Activated T-cell treated with anti-CD3 and anti-CD28 coated beads, Interleukin-2, amount 50 U/mL, for 1 hour (primary cell): ENCODE measurements at regions not wholly inside any gene's neighbourhood (a gene's known extent, or its start where the extent isn't known, plus 50 kb on each side); places are given as distances from the start of the nearest gene placed in this dataset.

Experiments
- DNase-seq: peaks from one replicate; pipeline ENCODE4 v3.0.0-alpha.2; 2020

- DNase-seq = no peak
Observed at GRCh38 chr1:55632058-55632457, 416.9 kb upstream of the USP24 start.

DNA sequence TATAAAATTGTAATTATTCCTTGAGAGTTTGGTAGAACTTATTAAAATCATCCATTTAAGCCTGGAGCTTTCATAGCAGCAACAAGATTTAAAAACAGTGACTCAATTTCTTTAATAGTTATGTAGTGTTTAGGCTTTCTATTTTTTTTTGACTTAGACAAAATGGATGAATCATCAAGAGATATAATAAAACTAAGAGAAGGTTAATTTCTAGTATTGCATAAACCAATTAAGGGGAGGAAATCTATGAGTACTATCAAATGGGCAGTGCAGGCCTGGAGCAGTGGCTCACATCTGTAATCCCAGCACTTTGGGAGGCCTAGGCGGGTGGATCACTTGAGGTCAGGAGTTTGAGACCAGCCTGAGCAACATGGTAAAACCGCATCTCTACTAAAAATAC is 416.3 kb upstream of the USP24 start:
- DNase-seq = no peak

- DNase-seq = no peak
Observed at GRCh38 chr1:55626326-55626725, 411.2 kb upstream of the USP24 start.

DNA sequence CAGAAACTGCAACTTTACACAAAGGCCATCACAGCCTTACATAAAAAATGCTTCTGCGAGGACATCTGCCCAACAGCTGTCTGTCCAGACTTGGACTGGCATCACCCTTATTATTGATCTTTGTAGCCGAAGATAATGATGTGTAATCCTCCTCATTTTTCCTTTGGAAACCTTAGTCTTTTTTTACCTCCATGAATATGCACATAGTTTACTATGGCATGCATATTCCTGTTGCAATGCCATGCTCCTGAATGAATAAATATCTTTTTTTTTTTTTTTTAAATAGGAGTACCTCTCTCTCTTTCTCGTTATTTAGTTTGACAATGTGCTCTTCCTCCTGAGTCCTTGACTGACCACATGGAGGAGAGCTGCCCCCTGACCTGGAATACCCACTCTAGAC is 409.6 kb upstream of the USP24 start:
- no peak for DNase-seq

DNA sequence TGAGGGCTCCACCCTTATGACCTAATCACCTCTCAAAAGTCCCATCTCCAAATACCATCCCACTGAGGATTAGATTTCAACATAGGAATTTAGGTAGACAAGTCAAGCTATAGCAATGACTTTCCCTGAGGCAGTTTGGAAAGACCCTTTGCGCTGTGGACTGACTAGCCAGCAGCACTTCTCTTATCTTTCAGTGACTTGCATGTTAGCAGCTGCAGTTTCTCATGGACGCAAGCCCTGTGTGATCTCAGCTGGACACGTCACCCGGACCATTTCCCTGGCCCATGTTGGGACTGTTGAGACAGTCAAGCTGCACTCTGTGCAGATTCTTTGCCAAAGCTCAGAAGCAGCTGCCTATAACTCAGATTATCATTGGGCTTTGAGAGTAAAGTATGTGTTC is 408.1 kb upstream of the USP24 start:
- DNase-seq = no peak

DNA sequence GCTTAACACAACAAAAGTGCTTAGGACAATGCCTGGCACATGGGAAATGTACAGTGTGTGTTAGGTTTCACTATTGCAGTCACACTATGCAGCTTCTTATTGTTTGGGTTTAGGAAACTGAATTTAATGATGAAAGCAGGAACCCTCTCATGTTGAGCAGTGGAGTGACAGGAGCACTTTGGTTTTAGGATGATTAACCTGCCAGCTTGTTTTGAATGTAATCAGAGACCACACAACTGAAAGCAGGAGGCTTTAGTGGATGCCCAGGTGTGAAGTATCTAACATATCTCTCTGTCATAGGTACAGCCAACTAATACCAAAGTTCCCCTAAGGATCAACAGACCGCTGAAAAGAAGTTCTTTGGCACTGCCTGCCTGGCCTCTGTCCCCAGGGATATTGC is 406.9 kb upstream of the USP24 start:
- no peak for DNase-seq

GRCh38 chr1:55618199-55618598 is 403.0 kb upstream of the USP24 start:
- no peak for DNase-seq

DNA sequence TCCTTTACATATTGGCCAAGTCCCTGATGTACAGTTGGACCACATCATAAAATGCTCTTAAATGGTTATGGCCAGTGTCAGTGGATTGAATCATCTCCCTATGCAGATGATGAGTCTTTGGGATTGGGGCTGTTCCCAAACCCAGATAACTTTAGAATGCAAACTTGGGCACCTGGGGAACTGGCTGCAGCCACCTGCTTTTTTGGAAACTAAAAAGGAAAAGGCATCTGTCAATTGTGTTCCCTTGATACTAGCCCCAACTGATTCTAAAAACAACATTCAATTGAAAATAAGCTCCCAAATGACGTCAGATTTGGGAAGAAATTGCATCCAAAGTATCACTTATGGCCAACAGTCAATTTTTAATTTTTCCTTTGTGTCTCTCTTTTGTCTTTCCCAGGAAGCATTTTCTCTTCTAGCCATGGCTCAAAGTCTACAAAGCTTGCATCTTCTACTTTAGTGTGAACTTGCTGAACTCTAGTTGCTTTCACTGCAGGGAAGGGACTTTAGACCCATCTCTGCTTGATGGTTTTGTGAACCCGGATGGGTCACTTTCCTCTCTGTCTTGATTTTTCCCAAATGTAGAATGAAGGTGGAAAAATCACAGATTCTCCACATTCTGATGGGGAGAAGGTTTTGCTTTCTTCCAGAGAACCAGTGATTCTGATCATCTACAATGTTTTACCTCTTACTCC is 402.3 kb upstream of the USP24 start:
- DNase-seq = no peak

GRCh38 chr1:55612988-55613387 is 397.8 kb upstream of the USP24 start:
- DNase-seq = no peak

DNA sequence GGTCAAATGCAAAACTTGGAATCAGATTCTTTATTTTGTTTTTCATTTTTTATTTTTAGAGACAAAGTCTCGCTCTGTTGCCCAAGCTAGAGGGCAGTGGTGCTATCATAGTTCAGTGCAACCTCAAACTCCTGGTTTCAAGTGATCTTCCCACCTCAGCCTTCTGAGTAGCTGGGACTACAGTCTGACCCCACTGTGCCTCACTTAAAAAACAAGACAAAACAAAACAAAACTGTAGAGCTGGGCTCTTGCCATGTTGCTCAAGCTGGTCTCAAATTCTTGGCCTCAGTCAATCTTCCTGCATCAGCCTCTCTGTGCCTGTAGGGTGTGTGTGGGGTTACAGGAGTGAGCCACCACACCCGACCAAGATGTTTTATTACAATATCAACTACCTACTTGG is 396.0 kb upstream of the USP24 start:
- DNase-seq = no peak

GRCh38 chr1:55610203-55610602 is 395.0 kb upstream of the USP24 start:
- no peak for DNase-seq

GRCh38 chr1:55609630-55610029 is 394.5 kb upstream of the USP24 start:
- DNase-seq = no peak

GRCh38 chr1:55605155-55605554 is 390.0 kb upstream of the USP24 start:
- no peak for DNase-seq

GRCh38 chr1:55604749-55605148 is 389.6 kb upstream of the USP24 start:
- DNase-seq = no peak

DNA sequence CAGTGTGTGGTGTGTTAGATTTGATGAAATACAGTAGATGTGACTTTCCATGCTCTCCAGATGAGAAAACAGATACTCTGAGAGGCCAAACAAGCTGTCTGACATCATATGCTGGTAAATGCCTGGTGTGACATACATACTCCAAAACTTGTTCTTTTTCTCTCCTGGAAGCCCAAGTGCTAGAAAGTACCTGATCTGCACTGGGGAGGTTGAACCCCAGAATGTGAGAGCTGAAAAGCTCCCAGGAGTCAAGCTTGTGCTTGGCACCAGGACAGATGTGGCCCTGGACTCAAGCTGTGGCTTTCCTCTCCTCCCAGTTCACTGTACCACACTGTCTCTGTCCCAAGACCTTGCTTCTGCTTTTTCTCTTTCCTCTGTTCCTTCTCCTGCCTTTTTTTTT is 389.0 kb upstream of the USP24 start:
- no peak for DNase-seq

DNA sequence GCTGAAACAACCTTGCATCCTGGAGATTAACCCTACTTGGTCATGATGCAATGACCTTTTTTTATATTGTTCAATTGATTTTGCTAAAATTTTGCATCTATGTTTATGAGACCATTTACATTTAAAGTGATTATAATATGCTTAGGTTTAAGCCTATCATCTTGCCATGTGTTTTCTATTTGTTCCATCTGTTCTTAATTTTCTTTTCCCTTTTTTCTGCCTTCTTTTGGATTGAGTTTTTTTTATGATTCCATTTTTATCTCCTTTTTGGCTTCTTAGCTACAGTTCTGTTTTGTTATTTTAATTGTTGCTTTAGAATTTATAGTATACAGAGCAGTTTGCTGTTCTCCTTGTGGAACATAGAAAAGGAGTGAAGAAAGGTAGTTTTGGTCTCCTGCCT is 385.1 kb upstream of the USP24 start:
- no peak for DNase-seq

DNA sequence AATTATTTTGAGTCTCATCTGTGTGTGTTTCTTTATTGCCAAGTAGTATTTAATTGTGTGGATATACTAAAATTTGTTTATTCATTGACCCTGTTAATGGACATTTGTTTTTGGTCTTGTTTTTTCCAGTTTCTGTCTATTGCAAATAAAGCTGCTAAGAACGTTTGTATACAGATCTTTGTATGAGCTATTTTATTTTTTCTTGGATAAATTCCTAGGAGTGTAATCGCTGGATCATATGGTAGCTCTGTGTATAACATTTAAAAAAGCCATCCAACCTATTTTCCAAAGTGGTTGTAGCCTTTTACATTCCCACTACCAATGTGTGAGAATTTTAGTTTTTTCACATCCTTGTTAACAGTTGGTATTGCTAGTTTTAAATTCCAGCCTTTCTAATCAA is 382.7 kb upstream of the USP24 start:
- no peak for DNase-seq

DNA sequence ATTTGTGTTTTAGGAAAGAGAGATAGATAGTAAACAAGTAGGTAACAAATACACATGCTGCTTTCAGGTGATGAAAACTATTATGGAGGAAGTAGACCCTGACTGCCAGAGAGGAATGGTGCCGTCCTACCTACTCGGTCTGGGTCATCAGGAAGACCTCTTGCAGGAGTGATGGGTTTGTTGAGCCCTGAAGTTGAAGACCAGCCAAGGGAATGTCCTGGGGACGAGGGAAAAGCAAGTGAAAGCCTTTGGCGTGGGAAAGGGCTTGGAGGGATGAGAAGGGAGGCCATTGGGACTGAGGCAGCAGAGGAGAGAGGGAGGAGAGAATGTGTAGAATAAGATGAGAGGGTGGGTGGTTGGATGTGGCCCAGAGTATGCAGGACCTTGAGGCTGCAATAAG is 379.5 kb upstream of the USP24 start:
- DNase-seq = no peak

DNA sequence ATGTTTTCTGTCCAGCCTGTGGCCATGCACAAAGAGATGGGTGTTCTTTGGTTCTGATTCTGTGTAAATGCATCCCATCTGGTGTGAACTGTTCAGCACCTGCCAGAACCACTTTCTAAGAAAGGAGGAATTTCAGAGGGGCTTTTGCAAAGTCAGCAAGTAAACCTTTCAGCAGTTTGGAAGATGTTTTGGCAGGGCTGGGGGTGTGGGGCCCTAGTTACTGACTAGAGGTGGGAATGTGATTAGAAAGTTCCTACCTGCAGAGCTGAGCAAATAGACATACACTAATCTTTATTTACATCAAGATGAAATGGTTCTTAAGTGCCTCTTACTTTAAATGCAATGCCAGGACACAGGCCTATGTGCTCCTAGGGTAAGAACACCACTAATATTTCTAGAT is 378.1 kb upstream of the USP24 start:
- no peak for DNase-seq

GRCh38 chr1:55592122-55592521 is 377.0 kb upstream of the USP24 start:
- DNase-seq = no peak

DNA sequence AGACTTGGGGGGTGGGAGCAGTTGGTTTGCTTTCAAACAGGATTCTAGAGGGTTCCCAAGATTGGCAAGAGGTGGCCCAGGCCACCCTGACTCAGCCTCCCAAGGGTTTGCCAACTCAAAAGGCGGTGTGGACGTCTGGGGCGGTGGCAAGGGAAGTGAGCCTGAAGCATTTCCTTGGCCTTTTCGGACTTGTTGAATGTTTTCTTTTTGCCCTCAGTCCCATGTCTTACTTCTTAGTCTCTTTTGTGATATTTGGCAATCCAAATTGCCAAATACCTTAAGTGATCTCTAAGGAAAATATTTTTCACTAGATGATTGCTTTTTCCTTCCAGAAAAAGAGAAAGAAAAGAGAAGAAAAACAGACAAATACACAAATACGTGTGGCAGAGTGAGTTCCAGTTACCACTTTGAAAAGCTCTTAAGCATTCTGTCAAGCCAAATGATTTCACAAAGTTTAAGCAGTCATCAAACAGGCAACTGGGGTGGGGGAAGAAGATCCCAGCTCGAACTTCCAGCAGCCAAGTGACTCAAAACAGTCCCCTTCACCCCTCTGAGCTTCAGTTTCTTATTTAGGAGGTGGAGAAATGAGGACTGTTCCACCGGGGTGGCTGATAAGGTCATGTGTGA is 374.6 kb upstream of the USP24 start:
- DNase-seq = no peak

DNA sequence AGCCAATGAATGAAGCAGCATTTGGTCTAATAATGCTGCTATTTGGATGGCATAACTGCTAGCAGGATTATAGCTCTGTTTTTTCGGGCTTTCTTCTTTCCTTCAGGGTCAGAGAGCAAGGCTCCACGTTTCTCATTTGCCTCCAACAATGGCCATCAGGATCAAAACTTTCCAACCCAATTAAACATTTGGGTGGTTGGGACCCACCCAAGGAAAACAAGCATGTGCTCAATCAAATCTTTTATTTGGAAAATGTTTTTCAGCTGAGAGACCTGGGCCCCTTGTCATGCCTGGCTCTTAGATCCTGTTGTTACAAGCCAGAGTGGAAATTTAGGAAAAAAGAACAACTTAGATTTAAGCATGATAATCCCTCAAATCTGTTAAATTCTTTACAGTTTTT is 373.1 kb upstream of the USP24 start:
- no peak for DNase-seq

DNA sequence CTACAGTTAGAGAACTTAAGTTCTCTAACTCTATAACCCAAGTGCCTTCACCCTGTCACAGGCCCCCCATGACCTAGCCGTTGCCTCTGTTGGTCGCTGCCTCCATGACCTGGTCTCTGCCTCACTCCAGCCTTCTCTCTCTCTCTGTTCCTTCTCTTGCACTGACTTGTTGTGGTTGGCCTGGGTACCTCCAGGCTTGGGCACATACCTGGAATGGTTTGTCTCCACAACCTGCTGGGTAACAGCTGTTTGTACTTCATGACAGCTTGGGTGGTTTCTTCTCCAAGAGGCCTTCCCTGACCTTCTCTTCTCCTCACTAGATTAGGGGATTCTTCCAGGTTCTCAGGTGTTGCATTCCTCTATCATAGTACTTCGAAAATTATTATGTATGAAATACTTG is 371.6 kb upstream of the USP24 start:
- DNase-seq = no peak

- no peak for DNase-seq
Observed at GRCh38 chr1:55585402-55585792, 370.2 kb upstream of the USP24 start.
